Uterus (tissue), 3 donors: ENCODE measurements at regions not wholly inside any gene's neighbourhood (a gene's known extent, or its start where the extent isn't known, plus 50 kb on each side); places are given as distances from the start of the nearest gene placed in this dataset.

Experiments
- DNase-seq, 2 donors: peaks; one replicate each; pipeline ENCODE4 v3.0.0-alpha.2; 2019 to 2020
- H3K27ac ChIP-seq, 2 donors: fragments of 200-600 bp; sonication (generic); 1 replicate in 1 of 2; 2 replicates in 1 of 2; pipeline ENCODE4 v1.5.1; 2016 to 2018
- H3K27me3 ChIP-seq, 2 donors: fragments of 200-600 bp; sonication (generic); one replicate each; pipeline ENCODE4 v1.5.1; 2018 to 2019; ENCODE audit warnings: control low read depth in 1 of 2
- H3K36me3 ChIP-seq, 2 donors: fragments of 200-600 bp; sonication (generic); one replicate each; pipeline ENCODE4 v1.5.1; 2019; ENCODE audit warnings: control low read depth in 1 of 2
- H3K4me1 ChIP-seq, 2 donors: fragments of 200-600 bp; sonication (generic); one replicate each; pipeline ENCODE4 v1.5.1; 2018 to 2019; ENCODE audit warnings: control low read depth in 1 of 2
- H3K4me3 ChIP-seq, 2 donors: fragments of 200-600 bp; sonication (generic); 1 replicate in 1 of 2; 2 replicates in 1 of 2; pipeline ENCODE4 v1.5.1; 2018 to 2019; ENCODE audit warnings: mild to moderate bottlenecking in 1 of 2
- H3K9me3 ChIP-seq, 2 donors: fragments of 200-600 bp; sonication (generic); one replicate each; pipeline ENCODE4 v1.5.1; 2019; ENCODE audit warnings: control low read depth in 1 of 2
- POLR2A ChIP-seq, 2 donors: fragments of 450-650 bp; IDR thresholded peaks; one replicate each; pipeline ENCODE4 v1.6.1; 2016; ENCODE audit warnings: antibody characterized with exemption in 2 of 2, mild to moderate bottlenecking in 1 of 2, moderate library complexity in 1 of 2
- intact Hi-C: fragments of 100-400 bp; cut with DNase I; formaldehyde crosslinking; loops from one replicate; pipeline ENCODE4 v1.15.1; 2023; ENCODE audit warnings: low total_unique reads
- TF ChIP-seq, protein P1 (sequence below), 4 experiments: fragments of 200-600 bp in 2 of 4; fragments of 450-650 bp in 2 of 4; sonication (generic) in 2 of 4; IDR thresholded peaks; one replicate each; pipeline ENCODE4 v1.5.1; 2016 to 2019; ENCODE audit warnings: antibody characterized with exemption in 4 of 4, mild to moderate bottlenecking in 2 of 4, moderate library complexity in 1 of 4
- donor health status: DM: yes; HTN: yes; CAD: no.

DNA sequence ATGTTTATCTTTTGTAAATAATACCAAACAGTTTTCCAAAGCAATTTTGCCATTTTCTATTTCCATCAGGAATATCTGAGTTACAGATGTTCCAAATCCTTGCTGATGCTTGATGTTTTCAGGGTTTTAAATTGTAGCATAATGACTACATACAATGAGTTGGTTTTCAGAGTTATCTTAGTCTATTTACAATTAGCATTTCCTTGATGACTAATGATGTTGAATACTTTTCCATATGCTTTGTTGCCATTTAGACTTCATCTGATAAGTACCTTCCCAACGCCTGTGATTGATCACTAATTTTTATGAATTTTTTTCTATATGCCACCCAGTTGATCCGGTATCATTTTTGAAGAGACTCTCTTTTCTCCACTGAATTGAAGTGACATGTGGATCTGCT, 102.3 kb downstream of the SLC25A46 start:
- no peak for DNase-seq
- intact Hi-C loops, result no loop called here
- no peak overlapping the region for H3K27ac ChIP-seq

DNA sequence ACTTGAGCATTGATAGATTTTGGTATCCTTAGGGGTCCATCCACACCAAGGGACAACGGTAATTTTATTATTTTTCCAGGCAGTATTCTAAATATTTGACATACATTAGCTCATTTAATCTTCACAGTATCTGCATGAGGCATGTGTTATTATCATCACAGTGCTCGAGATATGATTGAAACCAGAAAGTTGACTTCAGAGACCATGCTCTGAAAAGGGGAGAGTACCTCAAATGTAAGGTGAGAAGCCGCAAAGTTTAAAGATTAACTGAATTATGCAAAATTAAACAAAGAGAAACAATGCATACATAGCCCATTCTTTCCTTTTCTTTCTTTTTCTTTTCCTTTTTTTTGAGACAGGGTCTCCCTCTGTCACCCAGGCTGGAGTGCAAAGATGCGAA, 104.1 kb downstream of the SLC25A46 start:
- Histone ChIP-seq H3K27me3 (no peaks in the 10 kb centered on the region), H3K9me3 (no peaks in the 10 kb centered on the region), H3K4me1 (peaks cover 0 to 3% of the 10 kb centered on the region in 2 donors), H3K36me3 (no peaks in the 10 kb centered on the region), H3K4me3 (no peak overlapping the region), H3K27ac (no peak overlapping the region)
- TF ChIP-seq, protein P1, sequence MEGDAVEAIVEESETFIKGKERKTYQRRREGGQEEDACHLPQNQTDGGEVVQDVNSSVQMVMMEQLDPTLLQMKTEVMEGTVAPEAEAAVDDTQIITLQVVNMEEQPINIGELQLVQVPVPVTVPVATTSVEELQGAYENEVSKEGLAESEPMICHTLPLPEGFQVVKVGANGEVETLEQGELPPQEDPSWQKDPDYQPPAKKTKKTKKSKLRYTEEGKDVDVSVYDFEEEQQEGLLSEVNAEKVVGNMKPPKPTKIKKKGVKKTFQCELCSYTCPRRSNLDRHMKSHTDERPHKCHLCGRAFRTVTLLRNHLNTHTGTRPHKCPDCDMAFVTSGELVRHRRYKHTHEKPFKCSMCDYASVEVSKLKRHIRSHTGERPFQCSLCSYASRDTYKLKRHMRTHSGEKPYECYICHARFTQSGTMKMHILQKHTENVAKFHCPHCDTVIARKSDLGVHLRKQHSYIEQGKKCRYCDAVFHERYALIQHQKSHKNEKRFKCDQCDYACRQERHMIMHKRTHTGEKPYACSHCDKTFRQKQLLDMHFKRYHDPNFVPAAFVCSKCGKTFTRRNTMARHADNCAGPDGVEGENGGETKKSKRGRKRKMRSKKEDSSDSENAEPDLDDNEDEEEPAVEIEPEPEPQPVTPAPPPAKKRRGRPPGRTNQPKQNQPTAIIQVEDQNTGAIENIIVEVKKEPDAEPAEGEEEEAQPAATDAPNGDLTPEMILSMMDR (IDR thresholded peaks at IDR 0.05), result no peak
- no peak for TF ChIP-seq POLR2A (IDR thresholded peaks at IDR 0.05)
- no peak for DNase-seq
- intact Hi-C loops, result no loop called here

More for the DNA sequence above, 102.3 kb downstream of the SLC25A46 start:
- H3K9me3 ChIP-seq, result no peaks in the 10 kb centered on the region
- no peaks in the 10 kb centered on the region for H3K27me3 ChIP-seq
- peaks cover 0 to 3% of the 10 kb centered on the region in 2 donors for H3K4me1 ChIP-seq
- TF ChIP-seq, protein P1 (IDR thresholded peaks at IDR 0.05), result no peak
- TF ChIP-seq POLR2A (IDR thresholded peaks at IDR 0.05), result no peak
- H3K4me3 ChIP-seq, result no peak overlapping the region
- H3K36me3 ChIP-seq, result no peaks in the 10 kb centered on the region

DNA sequence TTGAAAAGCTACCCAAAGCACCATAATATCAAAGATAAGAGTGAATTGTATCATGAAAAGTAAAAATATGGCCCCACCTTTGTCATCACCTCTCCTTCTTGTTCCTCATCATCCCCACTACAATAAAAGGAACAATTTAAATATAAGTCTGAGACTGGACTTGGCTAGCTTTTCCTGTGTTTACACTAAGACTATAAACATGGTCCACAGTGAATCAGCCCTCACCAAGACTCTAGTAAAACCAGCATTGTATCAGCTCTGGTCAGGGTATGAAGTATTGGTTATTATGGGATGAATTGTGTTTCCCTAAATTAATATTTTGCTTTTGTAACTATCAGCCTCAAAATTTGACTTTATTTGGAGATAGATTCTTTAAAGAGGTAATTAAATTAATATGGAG, 105.4 kb downstream of the SLC25A46 start:
- H3K27ac ChIP-seq, result no peak overlapping the region
- DNase-seq, result no peak
- no peaks in the 10 kb centered on the region for H3K27me3 ChIP-seq
- intact Hi-C loops, result no loop called here
- H3K4me3 ChIP-seq, result no peak overlapping the region
- TF ChIP-seq POLR2A (IDR thresholded peaks at IDR 0.05), result no peak
- TF ChIP-seq, protein P1 (IDR thresholded peaks at IDR 0.05), result no peak
- no peaks in the 10 kb centered on the region for H3K36me3 ChIP-seq
- H3K4me1 ChIP-seq, result no peaks in the 10 kb centered on the region
- H3K9me3 ChIP-seq, result no peaks in the 10 kb centered on the region

GRCh38 chr5:110846398-110847001, 107.7 kb downstream of the SLC25A46 start:
- Histone ChIP-seq H3K4me3 (no peak overlapping the region), H3K9me3 (no peaks in the 10 kb centered on the region), H3K4me1 (no peaks in the 10 kb centered on the region), H3K27me3 (no peaks in the 10 kb centered on the region), H3K36me3 (no peaks in the 10 kb centered on the region), H3K27ac (no peak overlapping the region)
- DNase-seq, result no peak
- intact Hi-C loops, result no loop called here
- TF ChIP-seq POLR2A (IDR thresholded peaks at IDR 0.05), result no peak
- TF ChIP-seq, protein P1 (IDR thresholded peaks at IDR 0.05), result no peak

DNA sequence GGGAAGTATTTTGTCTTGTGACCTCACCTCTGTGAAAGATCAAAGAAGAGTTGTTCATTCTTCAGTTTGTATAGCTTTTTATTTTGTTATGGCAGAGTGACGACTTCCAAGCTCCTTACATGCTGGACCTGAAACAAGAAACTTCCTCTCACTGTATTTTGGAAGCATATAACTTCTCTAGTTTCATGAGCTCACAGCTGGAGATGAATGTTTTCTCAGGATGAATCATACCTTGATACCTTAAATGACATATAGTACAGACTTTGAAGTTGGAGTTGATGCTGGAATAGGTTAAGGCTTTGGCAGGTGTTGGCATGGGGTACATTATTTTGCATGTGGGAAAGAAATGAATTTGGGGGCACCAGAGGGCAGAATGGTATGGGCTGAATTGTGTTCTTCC, 112.5 kb downstream of the SLC25A46 start:
- H3K36me3 ChIP-seq, result no peaks in the 10 kb centered on the region
- intact Hi-C loops, result no loop called here
- no peak overlapping the region for H3K27ac ChIP-seq
- H3K4me1 ChIP-seq, result no peaks in the 10 kb centered on the region
- DNase-seq, result no peak
- no peak for TF ChIP-seq POLR2A (IDR thresholded peaks at IDR 0.05)
- TF ChIP-seq, protein P1 (IDR thresholded peaks at IDR 0.05), result no peak
- no peaks in the 10 kb centered on the region for H3K9me3 ChIP-seq
- H3K4me3 ChIP-seq, result no peak overlapping the region
- H3K27me3 ChIP-seq, result no peaks in the 10 kb centered on the region
